Mesendoderm (in vitro differentiated cells): ENCODE measurements at regions not wholly inside any gene's neighbourhood (a gene's known extent, or its start where the extent isn't known, plus 50 kb on each side); places are given as distances from the start of the nearest gene placed in this dataset.
A peak's percentile ranks its signal among the peaks of the same experiment; 100 is the strongest.
"Not testable (repeated sequence)": the region's sequence is repeated elsewhere in the genome, so short reads cannot be mapped to it uniquely, and the experiment has no call there.

Source experiments
- DNase-seq: peaks from one replicate; pipeline ENCODE4 v3.0.0; 2013
- H2AK5ac ChIP-seq: 2 replicates; pipeline ENCODE4 v1.6.1; 2013; ENCODE audit warnings: low read length, inconsistent platforms
- H2BK120ac ChIP-seq: 2 replicates; pipeline ENCODE4 v1.6.1; 2013; ENCODE audit warnings: low read depth, mild to moderate bottlenecking, low read length, moderate library complexity, mixed read lengths
- H2BK15ac ChIP-seq: replicated peaks from 2 replicates; pipeline ENCODE4 v1.6.1; 2013; ENCODE audit warnings: low read depth, mild to moderate bottlenecking, moderate library complexity
- H2BK5ac ChIP-seq: 2 replicates; pipeline ENCODE4 v1.6.1; 2013; ENCODE audit warnings: low read length, inconsistent platforms
- H3K18ac ChIP-seq: 2 replicates; pipeline ENCODE4 v1.6.1; 2013; ENCODE audit warnings: mild to moderate bottlenecking, low read length, mixed read lengths
- H3K23ac ChIP-seq: one replicate; pipeline ENCODE4 v1.6.1; 2013; ENCODE audit warnings: low read length
- H3K27ac ChIP-seq: 2 replicates; pipeline ENCODE4 v1.5.1; 2013; ENCODE audit warnings: low read depth, mild to moderate bottlenecking, inconsistent platforms, low read length, moderate library complexity
- H3K27me3 ChIP-seq: 2 replicates; pipeline ENCODE4 v1.6.1; 2013; ENCODE audit warnings: low read length, control low read depth, mild to moderate bottlenecking, inconsistent platforms; ENCODE audit not compliant: insufficient read depth, poor library complexity
- H3K36me3 ChIP-seq: 2 replicates; pipeline ENCODE4 v1.6.1; 2013; ENCODE audit warnings: low read length, inconsistent platforms; ENCODE audit not compliant: control insufficient read depth, insufficient read depth
- H3K4ac ChIP-seq: one replicate; pipeline ENCODE4 v1.6.1; 2013; ENCODE audit warnings: low read depth, mild to moderate bottlenecking, low read length, moderate library complexity
- H3K4me1 ChIP-seq: 2 replicates; pipeline ENCODE4 v1.6.1; 2013; ENCODE audit warnings: low read depth, low read length, inconsistent platforms; ENCODE audit not compliant: control insufficient read depth
- H3K4me2 ChIP-seq: 2 replicates; pipeline ENCODE4 v1.6.1; 2013; ENCODE audit warnings: low read length
- H3K4me3 ChIP-seq: 2 replicates; pipeline ENCODE4 v1.5.1; 2013; ENCODE audit warnings: mild to moderate bottlenecking, low read length
- H3K56ac ChIP-seq: one replicate; pipeline ENCODE4 v1.6.1; 2013; ENCODE audit warnings: low read length
- H3K79me1 ChIP-seq: 2 replicates; pipeline ENCODE4 v1.6.1; 2013; ENCODE audit warnings: low read length, inconsistent platforms
- H3K79me2 ChIP-seq: 2 replicates; pipeline ENCODE4 v1.6.1; 2013; ENCODE audit warnings: mild to moderate bottlenecking, low read length; ENCODE audit not compliant: control insufficient read depth, insufficient read depth
- H3K9ac ChIP-seq: 2 replicates; pipeline ENCODE4 v1.6.1; 2013; ENCODE audit warnings: low read length, inconsistent platforms
- H4K5ac ChIP-seq: one replicate; pipeline ENCODE4 v1.6.1; 2013; ENCODE audit warnings: low read length
- H4K8ac ChIP-seq: one replicate; pipeline ENCODE4 v1.6.1; 2013; ENCODE audit warnings: low read depth, mild to moderate bottlenecking, control low read depth, low read length, moderate library complexity
- WGBS: extraction: QIAGEN DNeasy Blood & Tissue Kit; methylation state at CpG from one replicate; pipeline ENCODE4 v1.1.7; 2013; ENCODE audit warnings: low lambda C conversion rate, missing lambda C conversion rate; ENCODE audit not compliant: insufficient coverage; ENCODE audit errors: extremely low coverage; 5-methylcytosine and 5-hydroxymethylcytosine counted together

DNA sequence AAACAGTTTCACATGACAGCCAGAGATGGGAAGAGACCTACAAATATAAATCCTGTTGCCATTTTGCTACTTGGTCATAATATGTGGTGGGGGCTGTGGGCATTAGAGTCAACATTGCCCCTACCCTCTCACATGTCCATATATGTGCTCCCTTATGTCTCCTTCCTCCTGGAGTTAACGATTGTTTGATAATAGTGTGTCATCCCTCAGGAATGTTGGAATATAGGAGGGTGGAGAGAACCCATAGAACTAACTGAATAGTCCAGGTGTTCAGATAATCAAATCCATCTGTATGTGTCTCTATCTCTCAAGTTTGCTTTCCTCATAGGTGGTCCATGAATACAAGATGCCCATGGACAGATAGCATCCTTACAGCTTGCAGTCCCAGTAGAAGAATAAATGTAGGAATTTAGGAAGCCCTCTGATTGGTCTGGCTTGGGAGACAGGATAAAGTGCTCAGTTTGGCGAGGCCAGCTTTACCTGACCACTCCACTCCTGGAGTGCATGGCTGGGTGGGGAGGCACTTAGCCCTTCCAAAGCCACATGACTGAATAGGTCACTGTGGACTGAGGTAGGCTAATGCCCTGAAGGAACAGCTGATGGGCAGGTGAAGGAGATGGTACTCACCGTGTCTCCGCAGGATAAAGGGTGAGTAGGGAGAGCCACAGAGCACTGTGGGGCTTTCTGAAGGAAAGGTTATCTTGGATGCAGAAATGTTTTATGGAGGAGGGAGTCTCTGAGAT lies 166.9 kb downstream of the CDCA7 start:
- Histone ChIP-seq H3K23ac (no peak overlapping the region), H2BK15ac (no peak overlapping the region), H3K27me3 (no peaks in the 10 kb centered on the region), H3K18ac (no peak overlapping the region), H3K36me3 (no peaks in the 10 kb centered on the region), H2BK120ac (no peak overlapping the region), H3K4ac (no peak overlapping the region), H3K79me2 (no peaks in the 10 kb centered on the region), H3K56ac (no peak overlapping the region), H2AK5ac (no peak overlapping the region), H3K9ac (no peak overlapping the region), H3K4me3 (no peak overlapping the region), H4K5ac (no peak overlapping the region), H3K4me1 (no peaks in the 10 kb centered on the region), H2BK5ac (no peak overlapping the region), H3K4me2 (no peak overlapping the region), H3K27ac (no peak overlapping the region), H4K8ac (no peak overlapping the region), H3K79me1 (no peaks in the 10 kb centered on the region)
- WGBS, result no CpG with 5 or more reads among the region's 4 CpGs
- DNase-seq, result peak; percentile 13

- H3K79me2 ChIP-seq, result no peaks in the 10 kb centered on the region
- H3K56ac ChIP-seq, result no peak overlapping the region
- no peak overlapping the region for H3K27ac ChIP-seq
- WGBS, result no CpG with 5 or more reads among the region's 4 CpGs
- no peak overlapping the region for H3K4me3 ChIP-seq
- no peak overlapping the region for H3K23ac ChIP-seq
- H3K27me3 ChIP-seq, result no peaks in the 10 kb centered on the region
- no peaks in the 10 kb centered on the region for H3K36me3 ChIP-seq
- no peak overlapping the region for H2BK15ac ChIP-seq
- H3K4ac ChIP-seq, result no peak overlapping the region
- no peak overlapping the region for H2AK5ac ChIP-seq
- no peak overlapping the region for H2BK5ac ChIP-seq
- no peaks in the 10 kb centered on the region for H3K79me1 ChIP-seq
- H3K4me1 ChIP-seq, result no peaks in the 10 kb centered on the region
- H4K5ac ChIP-seq, result no peak overlapping the region
- DNase-seq, result no peak
- no peak overlapping the region for H3K4me2 ChIP-seq
- no peak overlapping the region for H4K8ac ChIP-seq
- H2BK120ac ChIP-seq, result no peak overlapping the region
- no peak overlapping the region for H3K9ac ChIP-seq
- H3K18ac ChIP-seq, result no peak overlapping the region
Measured at GRCh38 chr2:173523497-173523896, 168.8 kb downstream of the CDCA7 start.

GRCh38 chr2:173524256-173524955 lies 169.7 kb downstream of the CDCA7 start:
- Histone ChIP-seq H3K9ac (no peak overlapping the region), H3K27ac (no peak overlapping the region), H3K4ac (no peak overlapping the region), H3K4me1 (no peaks in the 10 kb centered on the region), H3K36me3 (no peaks in the 10 kb centered on the region), H3K23ac (no peak overlapping the region), H2AK5ac (no peak overlapping the region), H3K27me3 (no peaks in the 10 kb centered on the region), H2BK15ac (no peak overlapping the region), H4K5ac (no peak overlapping the region), H2BK5ac (no peak overlapping the region), H4K8ac (no peak overlapping the region), H3K56ac (no peak overlapping the region), H3K4me3 (no peak overlapping the region), H3K79me2 (no peaks in the 10 kb centered on the region), H3K79me1 (no peaks in the 10 kb centered on the region), H2BK120ac (no peak overlapping the region), H3K18ac (no peak overlapping the region), H3K4me2 (no peak overlapping the region)
- no CpG with 5 or more reads among the region's 7 CpGs for WGBS
- DNase-seq, result no peak

DNA sequence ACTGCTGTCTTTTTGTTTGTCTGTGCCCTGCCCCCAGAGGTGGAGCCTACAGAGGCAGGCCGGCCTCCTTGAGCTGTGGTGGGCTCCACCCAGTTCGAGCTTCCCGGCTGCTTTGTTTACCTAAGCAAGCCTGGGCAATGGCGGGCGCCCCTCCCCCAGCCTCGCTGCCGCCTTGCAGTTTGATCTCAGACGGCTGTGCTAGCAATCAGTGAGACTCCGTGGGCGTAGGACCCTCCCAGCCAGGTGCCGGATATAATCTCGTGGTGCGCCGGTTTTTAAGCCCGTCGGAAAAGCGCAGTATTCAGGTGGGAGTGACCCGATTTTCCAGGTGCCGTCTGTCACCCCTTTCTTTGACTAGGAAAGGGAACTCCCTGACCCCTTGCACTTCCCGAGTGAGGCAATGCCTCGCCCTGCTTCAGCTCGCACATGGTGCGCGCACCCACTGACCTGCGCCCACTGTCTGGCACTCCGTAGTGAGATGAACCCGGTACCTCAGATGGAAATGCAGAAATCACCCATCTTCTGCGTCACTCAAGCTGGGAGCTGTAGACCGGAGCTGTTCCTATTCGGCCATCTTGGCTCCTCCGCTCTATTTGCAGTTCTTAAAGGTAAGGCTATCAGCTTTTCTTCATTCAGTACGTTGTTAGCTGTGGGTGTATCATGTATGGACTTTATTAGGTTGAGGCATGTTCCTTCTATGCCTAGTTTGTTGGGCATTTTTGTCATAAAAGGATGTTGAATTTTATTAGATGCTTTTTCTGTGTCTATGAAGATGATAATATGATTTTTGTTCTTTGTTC lies 178.3 kb downstream of the CDCA7 start:
- H3K4me3 ChIP-seq, H3K23ac ChIP-seq, H3K18ac ChIP-seq, H3K4ac ChIP-seq, H3K79me1 ChIP-seq, H3K4me1 ChIP-seq, H3K79me2 ChIP-seq, H2BK5ac ChIP-seq, H3K56ac ChIP-seq, H3K27ac ChIP-seq, H4K5ac ChIP-seq, H3K36me3 ChIP-seq, H2BK120ac ChIP-seq, H3K9ac ChIP-seq, DNase-seq, H4K8ac ChIP-seq, H3K4me2 ChIP-seq, H2AK5ac ChIP-seq, H3K27me3 ChIP-seq, H2BK15ac ChIP-seq: not testable (repeated sequence)
- no CpG with 5 or more reads among the region's 32 CpGs for WGBS

DNA sequence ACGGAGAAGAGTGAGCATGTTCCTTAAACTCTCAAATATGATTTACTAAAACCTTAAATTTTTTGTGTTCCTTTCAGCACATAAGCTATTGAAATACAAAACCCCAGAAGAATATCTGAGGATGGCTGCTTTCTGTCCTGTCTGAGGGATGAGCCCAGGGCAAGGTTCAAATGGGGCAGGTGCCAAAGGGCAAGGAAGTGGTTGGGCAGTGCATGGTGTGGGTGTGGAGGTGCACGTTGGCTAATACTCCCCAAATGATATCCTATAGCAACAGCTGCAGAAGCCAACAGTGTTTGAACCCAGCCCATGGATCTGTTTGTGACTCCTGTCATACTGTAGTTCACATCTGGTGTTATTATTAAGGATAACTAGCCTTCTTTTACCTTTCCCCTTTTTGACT lies 183.0 kb downstream of the CDCA7 start:
- H3K4ac ChIP-seq, result no peak overlapping the region
- H3K27ac ChIP-seq, result no peak overlapping the region
- no peaks in the 10 kb centered on the region for H3K27me3 ChIP-seq
- no peak overlapping the region for H2BK120ac ChIP-seq
- H3K4me2 ChIP-seq, result no peak overlapping the region
- no peak overlapping the region for H3K56ac ChIP-seq
- H3K9ac ChIP-seq, result no peak overlapping the region
- no peak overlapping the region for H4K5ac ChIP-seq
- H2AK5ac ChIP-seq, result no peak overlapping the region
- H3K79me1 ChIP-seq, result no peaks in the 10 kb centered on the region
- H3K4me1 ChIP-seq, result no peaks in the 10 kb centered on the region
- H3K18ac ChIP-seq, result no peak overlapping the region
- H4K8ac ChIP-seq, result no peak overlapping the region
- no peak overlapping the region for H3K4me3 ChIP-seq
- H3K79me2 ChIP-seq, result no peaks in the 10 kb centered on the region
- H2BK5ac ChIP-seq, result no peak overlapping the region
- no peaks in the 10 kb centered on the region for H3K36me3 ChIP-seq
- H2BK15ac ChIP-seq, result no peak overlapping the region
- whole genome bisulfite sequencing, result no CpG with 5 or more reads among the region's 2 CpGs
- H3K23ac ChIP-seq, result no peak overlapping the region
- DNase-seq, result no peak
